ENCODE measurements at regions not wholly inside any gene's neighbourhood (a gene's known extent, or its start where the extent isn't known, plus 50 kb on each side); places are given as distances from the start of the nearest gene placed in this dataset.

DNA sequence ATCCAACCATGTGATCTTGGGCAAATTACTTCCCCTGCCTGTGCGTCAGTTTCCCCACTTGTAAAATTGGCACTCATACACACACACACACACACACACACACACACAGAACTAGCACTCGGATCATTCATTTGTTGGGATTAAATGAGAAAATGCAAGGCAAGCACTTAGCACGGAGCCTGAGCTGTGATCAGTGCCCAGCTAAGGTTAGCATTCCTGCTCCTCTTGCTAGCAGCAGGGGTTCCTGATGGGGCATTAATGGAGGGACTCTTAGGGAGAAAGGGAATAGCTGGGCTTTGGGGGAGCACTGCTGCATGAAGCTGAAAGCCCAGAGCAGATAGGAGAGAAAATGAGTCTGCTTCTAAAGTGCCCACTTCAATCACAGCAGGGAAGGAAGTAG is 187.7 kb upstream of the C2CD4B start:
- H3K36me3 Mint-ChIP-seq (ENCODE audit: low read depth), result no peaks in the 10 kb centered on the region
- no peaks in the 10 kb centered on the region for H3K4me1 Mint-ChIP-seq
- no peak overlapping the region for H3K4me3 Mint-ChIP-seq
- no peak for DNase-seq
- no peaks in the 10 kb centered on the region for H3K9me3 Mint-ChIP-seq
- H3K27me3 Mint-ChIP-seq (ENCODE audit: low read depth, poor library complexity), result peaks cover 8% of the 10 kb centered on the region
- TF ChIP-seq, protein P1, sequence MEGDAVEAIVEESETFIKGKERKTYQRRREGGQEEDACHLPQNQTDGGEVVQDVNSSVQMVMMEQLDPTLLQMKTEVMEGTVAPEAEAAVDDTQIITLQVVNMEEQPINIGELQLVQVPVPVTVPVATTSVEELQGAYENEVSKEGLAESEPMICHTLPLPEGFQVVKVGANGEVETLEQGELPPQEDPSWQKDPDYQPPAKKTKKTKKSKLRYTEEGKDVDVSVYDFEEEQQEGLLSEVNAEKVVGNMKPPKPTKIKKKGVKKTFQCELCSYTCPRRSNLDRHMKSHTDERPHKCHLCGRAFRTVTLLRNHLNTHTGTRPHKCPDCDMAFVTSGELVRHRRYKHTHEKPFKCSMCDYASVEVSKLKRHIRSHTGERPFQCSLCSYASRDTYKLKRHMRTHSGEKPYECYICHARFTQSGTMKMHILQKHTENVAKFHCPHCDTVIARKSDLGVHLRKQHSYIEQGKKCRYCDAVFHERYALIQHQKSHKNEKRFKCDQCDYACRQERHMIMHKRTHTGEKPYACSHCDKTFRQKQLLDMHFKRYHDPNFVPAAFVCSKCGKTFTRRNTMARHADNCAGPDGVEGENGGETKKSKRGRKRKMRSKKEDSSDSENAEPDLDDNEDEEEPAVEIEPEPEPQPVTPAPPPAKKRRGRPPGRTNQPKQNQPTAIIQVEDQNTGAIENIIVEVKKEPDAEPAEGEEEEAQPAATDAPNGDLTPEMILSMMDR (IDR thresholded peaks at IDR 0.05), result no peak
- H3K27ac Mint-ChIP-seq, result no peak overlapping the region

DNA sequence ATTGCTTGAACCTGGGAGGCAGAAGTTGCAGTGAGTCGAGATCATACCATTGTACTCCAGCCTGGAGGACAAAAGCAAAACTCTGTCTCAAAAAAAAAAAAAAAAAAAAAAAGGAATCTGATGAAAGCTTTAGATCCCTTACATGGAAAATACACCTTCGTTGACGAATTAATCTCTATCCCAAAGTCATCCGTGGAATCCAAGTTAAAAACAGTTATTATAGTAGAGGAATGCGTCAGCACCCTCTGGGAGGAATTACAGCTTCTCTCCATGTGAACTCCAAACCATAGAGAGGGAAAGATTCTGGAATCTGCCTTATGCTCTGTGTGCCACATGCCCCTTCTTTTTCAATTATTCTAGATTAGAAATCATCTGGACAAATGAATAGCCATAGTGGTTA is 192.3 kb upstream of the C2CD4B start:
- Mint-ChIP-seq H3K36me3 (ENCODE audit: low read depth) (no peaks in the 10 kb centered on the region), H3K27me3 (ENCODE audit: low read depth, poor library complexity) (peaks cover 2% of the 10 kb centered on the region), H3K4me1 (no peaks in the 10 kb centered on the region), H3K27ac (no peak overlapping the region), H3K4me3 (no peak overlapping the region), H3K9me3 (no peaks in the 10 kb centered on the region)
- no peak for DNase-seq
- TF ChIP-seq, protein P1 (IDR thresholded peaks at IDR 0.05), result no peak

DNA sequence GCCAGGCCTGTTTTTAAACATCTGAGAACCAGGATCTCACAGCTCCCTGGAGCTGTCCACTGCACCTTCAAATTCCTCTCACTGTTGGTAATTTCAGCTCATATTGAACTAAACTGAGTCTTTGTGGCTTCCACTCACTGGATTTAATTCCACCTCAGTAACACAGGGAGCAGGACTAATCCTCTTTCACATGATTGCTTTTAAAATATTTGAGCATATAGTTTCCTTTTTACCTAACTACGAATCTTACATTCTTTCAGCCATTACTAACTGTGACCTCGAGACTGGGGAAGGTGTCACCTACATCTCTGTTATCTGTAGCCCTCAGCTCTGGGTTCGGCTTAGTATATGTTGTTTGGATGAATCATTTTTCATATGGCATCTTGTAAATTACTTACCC is 194.3 kb upstream of the C2CD4B start:
- Mint-ChIP-seq H3K27me3 (ENCODE audit: low read depth, poor library complexity) (no peaks in the 10 kb centered on the region), H3K4me3 (no peak overlapping the region), H3K4me1 (no peaks in the 10 kb centered on the region), H3K27ac (no peak overlapping the region), H3K36me3 (ENCODE audit: low read depth) (no peaks in the 10 kb centered on the region), H3K9me3 (no peaks in the 10 kb centered on the region)
- DNase-seq, result no peak
- TF ChIP-seq, protein P1 (IDR thresholded peaks at IDR 0.05), result no peak

DNA sequence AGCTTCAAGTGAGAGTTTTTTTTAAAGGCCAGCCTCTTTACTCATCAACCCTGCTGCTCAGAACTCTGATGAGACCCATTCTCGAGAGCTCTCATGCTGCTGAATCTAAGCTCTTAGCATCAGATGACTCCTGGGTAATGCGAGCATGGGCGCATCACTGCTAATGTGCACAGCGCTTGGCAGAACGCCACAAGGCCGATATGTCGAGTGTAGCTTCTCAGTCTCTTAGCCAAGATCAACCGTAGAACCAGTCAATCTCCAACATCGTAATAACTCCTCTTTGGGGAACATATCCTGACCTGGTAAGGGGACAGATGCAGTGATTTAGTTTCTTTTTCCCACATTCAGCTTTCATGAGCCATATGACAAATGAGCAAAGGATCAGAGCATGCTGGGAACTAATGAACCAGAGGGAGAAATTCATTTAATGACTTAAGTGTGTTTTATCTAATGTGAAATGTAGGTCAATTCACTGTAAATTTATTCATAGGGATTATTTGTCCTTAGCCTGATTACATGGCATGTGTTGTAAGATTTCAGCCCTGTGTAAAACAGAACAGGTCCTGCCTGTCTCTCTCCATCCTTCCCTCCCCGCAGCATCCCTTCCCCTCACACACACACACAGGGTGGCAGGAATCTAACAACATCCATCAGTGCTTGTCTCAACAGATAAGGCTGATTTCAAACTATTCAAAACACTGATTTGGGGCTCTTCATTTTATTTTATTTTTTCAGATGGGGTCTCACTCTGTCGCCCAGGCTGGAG is 195.4 kb upstream of the C2CD4B start:
- DNase-seq, result no peak
- Mint-ChIP-seq H3K27ac (no peak overlapping the region), H3K36me3 (ENCODE audit: low read depth) (no peaks in the 10 kb centered on the region), H3K9me3 (no peaks in the 10 kb centered on the region), H3K27me3 (ENCODE audit: low read depth, poor library complexity) (peaks cover 6% of the 10 kb centered on the region), H3K4me3 (no peak overlapping the region), H3K4me1 (no peaks in the 10 kb centered on the region)
- TF ChIP-seq, protein P1 (IDR thresholded peaks at IDR 0.05), result no peak

DNA sequence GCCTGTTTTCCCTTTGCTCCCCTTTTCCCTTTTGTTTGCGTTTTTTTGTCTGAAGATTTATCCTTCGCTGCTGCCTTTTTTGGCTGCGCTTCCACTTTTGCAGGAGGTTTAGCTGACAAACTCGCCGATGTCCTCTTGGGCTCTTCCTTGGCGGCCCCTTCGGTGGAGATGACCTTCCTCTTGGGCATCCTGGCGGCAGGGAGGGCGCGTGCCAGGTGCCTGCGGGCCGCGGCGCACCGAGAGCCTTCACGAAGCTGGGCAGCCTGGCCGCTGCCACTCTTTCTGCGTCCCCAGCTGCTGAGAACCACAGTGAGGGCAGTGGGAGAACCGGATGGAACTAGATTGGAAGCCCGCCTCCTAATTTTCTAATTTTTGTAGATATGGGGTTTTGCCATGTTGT is 197.1 kb upstream of the C2CD4B start:
- no peak overlapping the region for H3K4me3 Mint-ChIP-seq
- DNase-seq, result no peak
- H3K9me3 Mint-ChIP-seq, result no peaks in the 10 kb centered on the region
- TF ChIP-seq, protein P1 (IDR thresholded peaks at IDR 0.05), result no peak
- peaks cover 11% of the 10 kb centered on the region for H3K27me3 Mint-ChIP-seq (ENCODE audit: low read depth, poor library complexity)
- H3K27ac Mint-ChIP-seq, result no peak overlapping the region
- H3K36me3 Mint-ChIP-seq (ENCODE audit: low read depth), result no peaks in the 10 kb centered on the region
- no peaks in the 10 kb centered on the region for H3K4me1 Mint-ChIP-seq

DNA sequence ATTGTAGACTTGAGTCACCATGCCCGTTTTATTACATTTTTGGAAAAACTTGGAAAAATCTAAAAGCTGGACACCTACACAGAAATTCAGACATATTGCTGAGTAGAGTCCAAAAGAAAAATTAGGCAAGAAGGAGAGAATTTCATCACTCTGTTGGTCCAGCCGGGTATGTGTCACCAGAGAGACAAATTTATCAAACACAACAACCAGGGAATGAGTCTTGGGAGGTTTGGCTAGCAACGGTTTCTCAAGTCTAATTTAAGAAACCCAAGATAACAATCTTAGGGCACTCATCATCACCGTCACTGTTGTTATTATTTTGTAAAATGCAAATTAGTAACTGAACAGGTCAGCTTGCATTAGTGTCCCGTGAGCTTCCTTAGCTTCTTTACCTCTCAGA is 197.5 kb upstream of the C2CD4B start:
- Mint-ChIP-seq H3K4me3 (no peak overlapping the region), H3K9me3 (no peaks in the 10 kb centered on the region), H3K4me1 (no peaks in the 10 kb centered on the region), H3K27me3 (ENCODE audit: low read depth, poor library complexity) (peaks cover 11% of the 10 kb centered on the region), H3K27ac (no peak overlapping the region), H3K36me3 (ENCODE audit: low read depth) (no peaks in the 10 kb centered on the region)
- TF ChIP-seq, protein P1 (IDR thresholded peaks at IDR 0.05), result no peak
- DNase-seq, result no peak
